NCI-H748 (cell line): ENCODE measurements at regions not wholly inside any gene's neighbourhood (a gene's known extent, or its start where the extent isn't known, plus 50 kb on each side); places are given as distances from the start of the nearest gene placed in this dataset.

ENCODE experiments used
- DNase-seq: peaks from one replicate; lab custom pipeline; 2025; ENCODE audit not compliant: unreplicated experiment; lab: John Stamatoyannopoulos, UW

DNA sequence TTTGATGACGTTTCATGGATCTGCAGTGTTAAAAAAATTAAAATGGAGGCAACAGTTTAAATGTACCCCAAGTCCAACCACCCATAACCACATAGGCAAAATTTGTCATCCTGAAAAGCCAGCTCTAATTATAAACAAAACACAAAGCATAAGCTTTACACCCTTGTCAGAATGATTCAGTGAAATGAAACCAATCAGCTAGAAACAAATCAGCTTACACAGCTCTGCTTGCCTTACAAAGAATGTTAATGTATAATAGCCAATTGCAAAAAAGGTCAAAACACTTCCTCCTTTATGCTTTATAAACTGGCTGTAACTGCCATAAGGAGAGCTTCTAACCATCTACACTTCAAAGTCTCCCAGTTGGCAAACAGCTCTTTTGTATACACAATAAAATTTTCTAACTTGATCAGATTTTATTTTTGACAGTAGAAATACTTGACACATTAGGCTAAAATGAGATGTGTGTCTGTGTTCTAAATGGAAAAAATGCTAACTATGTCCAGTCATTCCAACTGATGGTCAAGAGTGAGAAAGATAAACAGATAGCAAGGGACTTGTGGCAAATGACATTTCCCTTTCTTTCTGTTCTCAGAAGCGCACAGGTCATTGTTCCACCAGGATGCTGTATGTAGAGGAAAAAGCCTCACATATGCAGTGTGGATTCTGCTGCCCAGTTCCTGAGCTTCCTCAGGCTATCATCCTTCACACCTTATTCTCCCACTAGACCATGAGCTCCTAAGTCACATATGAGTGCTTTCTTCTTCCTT is 344.3 kb upstream of the ID4 start:
- no peak for DNase-seq

- DNase-seq, result no peak
Observed at GRCh38 chr6:19501737-19502245, 335.4 kb upstream of the ID4 start.

DNA sequence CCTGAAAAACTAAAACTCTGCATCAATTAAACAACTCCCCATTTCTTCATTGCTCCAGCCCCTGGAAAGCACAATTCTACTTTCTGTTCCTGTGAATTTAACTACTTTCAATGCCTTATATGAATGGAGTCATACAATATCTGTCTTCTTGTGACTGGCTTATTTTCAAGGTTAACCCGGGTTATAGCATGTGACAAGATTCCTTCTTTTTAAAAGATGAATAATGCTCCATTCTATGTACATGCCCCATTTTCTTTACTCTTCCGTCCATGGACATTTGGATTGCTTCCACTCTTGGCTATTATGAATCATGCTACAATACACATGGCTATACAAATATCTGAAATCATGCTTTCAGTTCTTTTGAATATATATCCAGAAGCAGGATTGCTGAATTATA is 334.9 kb upstream of the ID4 start:
- DNase-seq, result no peak

DNA sequence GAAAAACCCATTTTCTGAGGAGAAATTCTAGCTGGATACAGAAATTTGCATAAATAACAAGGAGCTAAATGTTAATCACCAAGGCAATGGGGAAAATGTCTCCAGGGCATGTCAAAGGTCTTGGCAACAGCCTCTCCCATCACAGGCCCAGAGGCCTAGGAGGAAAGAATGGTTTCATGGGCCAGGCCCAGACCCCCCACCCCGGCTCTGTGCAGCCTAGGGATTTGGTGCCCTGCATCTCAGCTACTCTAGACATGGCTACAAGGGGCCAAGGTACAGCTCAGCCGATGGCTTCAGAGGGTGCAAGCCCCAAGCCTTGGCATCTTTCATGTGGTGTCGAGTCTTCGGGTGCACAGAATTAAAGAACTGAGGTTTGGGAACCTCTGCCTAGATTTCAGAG is 321.2 kb upstream of the ID4 start:
- DNase-seq, result no peak

DNA sequence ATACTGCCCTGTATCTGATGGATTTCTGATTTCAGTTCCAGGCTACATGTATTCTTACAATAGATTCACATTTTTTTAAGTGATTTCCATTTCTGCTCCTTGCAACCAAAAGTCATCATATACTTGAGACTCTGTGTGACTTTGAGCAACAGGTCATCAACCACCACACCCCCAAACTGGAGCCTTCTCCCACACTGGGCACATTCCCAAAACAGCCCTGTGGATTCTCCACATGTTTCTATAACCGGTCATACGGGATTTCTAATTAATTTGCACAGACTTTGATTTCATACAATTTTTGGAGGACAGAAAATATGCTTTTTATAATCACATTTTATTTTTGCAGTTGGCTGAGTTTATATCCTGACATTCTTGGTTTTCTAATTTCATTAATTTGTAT is 317.2 kb upstream of the ID4 start:
- DNase-seq, result no peak

- no peak for DNase-seq
Observed at GRCh38 chr6:19524366-19525186, 312.6 kb upstream of the ID4 start.

DNA sequence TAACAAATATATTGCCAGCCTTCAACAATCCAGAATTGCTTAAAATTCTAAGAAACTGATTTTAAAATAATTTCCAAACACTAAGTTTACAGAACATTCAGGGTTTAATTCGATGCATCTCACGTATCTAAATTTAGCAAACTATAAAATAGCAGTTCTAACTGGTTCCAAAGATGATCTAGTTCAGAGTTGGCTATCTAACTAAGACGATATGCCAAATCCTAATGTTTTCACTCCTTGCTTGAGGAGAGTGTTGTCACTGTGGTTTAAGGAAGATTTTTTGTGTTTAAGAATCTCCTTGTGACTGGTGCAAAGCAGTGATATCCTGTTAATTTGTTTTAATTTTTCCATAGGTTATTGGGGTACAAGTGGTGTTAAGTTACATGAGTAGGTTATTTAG is 311.5 kb upstream of the ID4 start:
- DNase-seq, result no peak

DNA sequence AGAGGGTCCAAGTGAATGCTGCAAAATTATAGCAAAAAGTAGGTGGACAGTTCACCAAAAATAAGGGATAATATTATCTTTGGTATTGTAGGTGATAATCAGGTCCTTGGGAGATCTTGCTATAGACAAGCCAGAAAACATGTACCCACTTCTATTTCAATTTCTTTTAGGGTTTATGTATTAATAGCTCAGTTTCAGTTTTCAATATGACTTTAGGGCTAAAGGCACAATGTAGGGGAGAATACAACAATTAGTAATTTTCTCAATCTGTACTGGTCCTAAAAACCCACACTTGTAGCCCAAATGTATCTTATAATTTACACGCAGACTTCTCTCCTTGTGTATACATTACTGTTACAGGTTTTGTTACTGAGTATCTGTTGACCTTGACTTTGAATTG is 307.0 kb upstream of the ID4 start:
- no peak for DNase-seq

GRCh38 chr6:19535351-19535750 is 301.8 kb upstream of the ID4 start:
- peak; percentile 66 for DNase-seq

DNA sequence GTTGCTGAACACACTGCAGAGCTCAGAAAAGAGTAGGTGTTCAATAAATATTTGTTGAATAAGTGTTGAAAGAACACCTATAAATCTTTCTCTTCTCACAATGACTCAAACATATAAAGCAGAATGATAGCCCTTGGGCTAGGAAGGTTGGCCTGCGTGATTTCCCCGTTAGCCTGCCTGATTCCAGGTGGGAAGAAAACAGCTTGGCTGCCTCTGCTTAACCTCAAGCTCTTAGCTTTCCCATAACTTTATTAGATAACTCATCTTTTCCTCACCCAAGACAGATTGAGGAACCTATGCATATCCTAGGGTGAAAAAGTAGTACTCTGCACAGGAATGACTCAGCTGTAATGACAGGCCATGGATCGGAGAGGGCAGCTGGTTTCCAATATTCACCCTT is 300.3 kb upstream of the ID4 start:
- no peak for DNase-seq

GRCh38 chr6:19538096-19538495 is 299.1 kb upstream of the ID4 start:
- peak; percentile 100 for DNase-seq

DNA sequence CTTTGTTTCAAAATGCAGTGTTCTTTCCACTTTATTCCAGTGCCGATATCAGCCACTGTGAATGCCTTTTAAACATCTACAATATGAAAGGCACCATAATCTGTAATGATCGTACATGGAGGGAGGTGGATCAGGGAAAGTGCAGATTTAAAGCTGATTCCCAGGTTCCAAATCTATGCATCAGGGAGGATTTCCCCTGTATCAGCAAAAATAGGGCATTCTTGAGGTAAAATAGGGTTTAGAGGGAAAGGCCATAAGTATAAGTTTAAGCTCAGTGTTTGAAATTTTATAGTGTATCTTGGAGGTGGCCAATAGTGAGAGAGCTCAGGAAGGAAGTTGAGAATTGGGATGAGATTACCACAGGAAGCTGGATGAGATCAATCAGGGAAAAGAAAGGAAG is 289.7 kb upstream of the ID4 start:
- no peak for DNase-seq

DNA sequence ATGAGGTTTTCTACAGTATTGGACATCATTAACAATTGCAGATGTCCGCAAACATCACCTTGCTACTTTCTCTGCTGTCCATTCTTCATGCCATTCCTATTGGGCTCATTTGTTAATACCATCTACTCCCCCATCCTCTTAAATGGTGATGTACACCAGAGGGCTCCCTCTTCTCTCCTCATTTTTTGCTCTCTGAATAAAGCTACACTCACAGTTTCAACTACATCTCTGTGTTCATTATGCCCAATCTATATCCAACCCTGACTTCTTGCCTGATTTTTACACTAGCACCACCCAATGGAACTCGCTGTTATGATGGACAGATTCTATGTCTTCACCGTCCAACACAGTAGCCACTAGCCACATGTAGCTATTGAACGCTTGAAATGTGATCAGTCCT is 288.1 kb upstream of the ID4 start:
- DNase-seq, result no peak

DNA sequence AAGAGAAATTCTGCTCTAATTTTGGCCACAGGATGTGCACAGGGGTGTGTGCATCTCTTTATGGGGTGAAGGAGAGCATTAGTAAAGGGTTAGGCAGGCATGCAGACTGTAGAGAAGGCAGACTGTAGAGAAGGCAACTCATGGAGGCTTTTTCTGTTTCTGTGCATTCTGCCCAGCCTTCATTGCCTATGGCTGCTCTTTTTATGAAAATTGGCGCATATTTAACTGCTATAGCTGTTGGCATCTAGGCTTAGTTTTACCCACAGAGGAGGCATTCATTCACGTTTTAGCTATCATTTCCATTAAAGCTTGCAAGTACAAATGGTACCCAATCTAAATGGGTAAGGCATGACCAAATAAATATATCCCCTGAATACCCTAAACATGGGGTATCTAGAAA is 286.8 kb upstream of the ID4 start:
- DNase-seq, result no peak

DNA sequence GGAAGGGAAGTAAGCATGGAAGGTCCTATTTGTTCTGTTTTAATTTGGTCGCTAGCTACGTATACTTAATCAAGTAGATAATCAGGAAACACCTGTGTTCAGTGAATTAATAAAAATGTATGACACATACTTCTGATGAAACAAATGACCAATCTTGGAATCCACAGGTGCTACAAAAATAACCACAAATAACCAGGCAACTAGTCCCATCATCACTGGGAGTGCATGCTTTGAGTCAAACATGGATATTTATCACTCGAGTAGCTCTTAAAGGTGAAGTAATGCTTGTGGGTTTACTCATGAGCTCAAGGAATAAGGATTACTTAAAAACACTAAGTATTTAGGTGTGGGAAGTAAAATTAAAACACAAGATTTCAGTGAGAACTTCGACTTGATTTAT is 285.6 kb upstream of the ID4 start:
- DNase-seq, result no peak

GRCh38 chr6:19552076-19552475 is 285.1 kb upstream of the ID4 start:
- no peak for DNase-seq

DNA sequence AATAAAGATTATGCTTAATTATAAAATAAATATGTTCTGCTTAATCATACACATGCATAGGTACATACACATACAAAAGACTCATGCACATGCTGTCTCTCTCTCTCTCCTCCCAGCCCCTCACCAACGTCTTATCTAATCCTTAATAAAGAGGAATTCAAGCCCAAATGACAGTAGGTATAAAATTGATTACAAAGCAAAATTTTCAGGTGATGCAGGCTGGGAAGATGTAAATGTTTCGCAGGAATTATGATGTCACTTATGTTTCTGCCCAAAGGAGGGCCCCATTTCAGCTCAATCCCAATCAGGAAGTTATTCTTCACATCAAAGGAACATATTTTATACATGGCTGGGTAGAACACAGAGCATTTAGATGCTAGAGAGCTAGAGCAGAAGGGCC is 284.6 kb upstream of the ID4 start:
- no peak for DNase-seq

DNA sequence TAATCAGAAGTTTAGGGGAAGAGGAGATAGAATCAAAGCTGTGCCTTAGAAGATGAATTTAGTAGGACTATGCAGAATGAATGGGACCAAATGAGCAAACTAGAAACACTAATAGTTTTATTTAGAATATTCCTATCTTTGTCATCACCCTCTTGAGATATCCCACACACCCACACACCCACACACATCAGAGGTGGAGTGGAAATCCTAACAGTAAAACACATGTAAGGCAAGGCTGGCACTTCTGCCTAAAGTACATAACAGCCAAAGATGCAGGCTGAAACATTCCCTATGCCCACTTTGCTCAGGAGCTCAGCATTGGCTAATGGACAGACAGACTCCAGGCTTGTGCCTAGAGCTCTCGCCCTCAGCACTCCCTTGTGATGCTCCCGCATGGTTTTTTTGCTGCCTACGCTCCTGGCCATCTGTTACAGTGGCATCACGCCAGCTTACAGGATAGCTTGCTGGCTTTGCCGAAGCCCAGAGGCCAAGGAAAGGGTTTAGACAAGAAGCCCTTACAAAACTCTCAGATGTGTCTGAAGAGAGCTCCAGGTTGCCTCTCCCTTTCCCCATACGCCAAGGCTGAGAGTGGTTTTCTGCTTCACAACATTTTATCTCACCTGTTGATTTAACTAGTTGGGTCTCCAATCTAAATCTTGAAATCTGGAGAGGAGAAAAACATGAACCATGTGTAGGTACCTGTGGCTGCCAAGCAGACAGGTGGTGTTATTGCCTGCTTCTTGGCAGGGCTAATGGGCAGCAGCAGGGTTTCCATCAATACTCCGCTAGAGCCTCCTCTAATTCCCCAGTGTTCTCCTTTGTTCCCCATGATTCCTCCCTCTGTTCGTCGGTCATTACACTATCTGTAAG is 282.6 kb upstream of the ID4 start:
- peak; percentile 17 for DNase-seq

- no peak for DNase-seq
Observed at GRCh38 chr6:19557191-19557590, 280.0 kb upstream of the ID4 start.

DNA sequence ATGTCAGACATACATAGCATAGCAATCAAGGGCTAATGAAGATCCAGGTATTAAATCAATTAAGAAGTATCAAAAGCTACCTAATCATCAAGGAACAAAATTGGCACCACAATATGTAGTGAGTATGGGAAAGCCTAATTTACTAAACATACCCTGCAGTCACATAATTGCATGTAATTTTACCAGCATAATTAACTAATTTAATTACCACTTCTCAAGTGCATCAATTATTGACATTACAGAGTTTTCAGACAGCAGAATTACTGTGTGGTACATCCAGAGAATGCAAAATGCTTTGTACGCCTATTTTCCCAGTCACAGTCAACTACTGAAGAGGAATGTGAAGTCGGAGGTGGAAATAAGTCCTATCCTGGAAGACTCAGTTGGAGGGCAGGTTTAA is 279.0 kb upstream of the ID4 start:
- peak; percentile 16 for DNase-seq

- no peak for DNase-seq
Observed at GRCh38 chr6:19558934-19559333, 278.2 kb upstream of the ID4 start.
